PC-9 (cell line): ENCODE measurements at regions not wholly inside any gene's neighbourhood (a gene's known extent, or its start where the extent isn't known, plus 50 kb on each side); places are given as distances from the start of the nearest gene placed in this dataset.

Experiments used
- BruUV-seq: library from RNA; stranded (reverse); fragments of 400-500 nt; replicated peaks from 2 replicates; lab custom pipeline; 2021; lab: Mats Ljungman, UMichigan
- CTCF ChIA-PET: fragments of 300-600 bp; sonication (Branson Sonifier 250); formaldehyde crosslinking; loops from one replicate; lab custom pipeline; 2022; ENCODE audit warnings: antibody characterized with exemption; lab: Charles Lee
- POLR2A ChIA-PET: fragments of 300-600 bp; sonication (Branson Sonifier 250); formaldehyde crosslinking; loops from one replicate; lab custom pipeline; 2022; ENCODE audit warnings: antibody characterized with exemption; ENCODE audit not compliant: unreplicated experiment; lab: Charles Lee
- DNase-seq, 2 experiments: peaks; one replicate each; pipeline versions ENCODE4 v3.0.0 to v3.0.0-alpha.2; 2015 to 2022; ENCODE audit warnings: mixed read lengths in 1 of 2
- H2AFZ ChIP-seq: fragments of 200-600 bp; sonication (generic); 2 replicates; pipeline ENCODE4 v1.8.1; 2017; ENCODE audit warnings: antibody characterized with exemption
- H3F3A ChIP-seq: fragments of 200-600 bp; sonication (generic); 2 replicates; pipeline ENCODE4 v1.8.1; 2017; ENCODE audit warnings: antibody characterized with exemption, mild to moderate bottlenecking, low read depth; ENCODE audit not compliant: insufficient read depth
- H3K27ac ChIP-seq: fragments of 200-600 bp; sonication (generic); 2 replicates; pipeline ENCODE4 v1.6.1; 2016; ENCODE audit warnings: mixed run types
- H3K27me3 ChIP-seq: fragments of 200-600 bp; sonication (generic); 2 replicates; pipeline ENCODE4 v1.6.1; 2016; ENCODE audit warnings: low read depth, mixed run types; ENCODE audit not compliant: insufficient read depth
- H3K36me3 ChIP-seq: fragments of 200-600 bp; sonication (generic); 2 replicates; pipeline ENCODE4 v1.6.1; 2016; ENCODE audit warnings: low read depth, mixed run types
- H3K4me1 ChIP-seq: fragments of 200-600 bp; sonication (generic); replicated peaks from 2 replicates; pipeline ENCODE4 v1.6.1; 2016; ENCODE audit warnings: mixed run types; ENCODE audit not compliant: insufficient read depth
- H3K4me2 ChIP-seq: fragments of 200-600 bp; sonication (generic); 2 replicates; pipeline ENCODE4 v1.6.1; 2017; ENCODE audit warnings: mixed run types
- H3K4me3 ChIP-seq: fragments of 200-600 bp; sonication (generic); 2 replicates; pipeline ENCODE4 v1.6.1; 2016; ENCODE audit warnings: mixed run types
- H3K79me2 ChIP-seq: fragments of 200-600 bp; sonication (generic); 2 replicates; pipeline ENCODE4 v1.6.1; 2017; ENCODE audit warnings: low read depth, mixed run types
- H3K9me2 ChIP-seq: fragments of 200-600 bp; sonication (generic); 2 replicates; pipeline ENCODE4 v1.8.1; 2017; ENCODE audit warnings: mild to moderate bottlenecking; ENCODE audit not compliant: insufficient read depth
- H3K9me3 ChIP-seq: fragments of 200-600 bp; sonication (generic); 2 replicates; pipeline ENCODE4 v1.8.1; 2016; ENCODE audit warnings: low read depth; ENCODE audit not compliant: insufficient read depth
- H4K20me1 ChIP-seq: fragments of 200-600 bp; sonication (generic); 2 replicates; pipeline ENCODE4 v1.8.1; 2017; ENCODE audit not compliant: insufficient read depth
- CTCF ChIP-seq: fragments of 200-600 bp; sonication (generic); conservative IDR thresholded peaks from 2 replicates; pipeline ENCODE4 v1.6.1; 2017; ENCODE audit warnings: mixed run types, antibody characterized with exemption, mild to moderate bottlenecking, moderate library complexity
- EZH2 ChIP-seq: fragments of 200-600 bp; sonication (generic); IDR thresholded peaks from 2 replicates; pipeline ENCODE4 v1.8.0; 2017; ENCODE audit warnings: antibody characterized with exemption, low read depth
- intact Hi-C: fragments of 100-400 bp; cut with micrococcal nuclease; formaldehyde crosslinking; loops from one replicate; pipeline ENCODE4 v1.10.0; 2022; ENCODE audit not compliant: unreplicated experiment

- no peak overlapping the region for H3K27ac ChIP-seq
- BruUV-seq: no TSS peak
- no peak for DNase-seq
- H3K9me3 ChIP-seq: no peaks in the 10 kb centered on the region; the same call in 1 of the 2 replicates
- no peaks in the 10 kb centered on the region for H3K9me2 ChIP-seq
- no peaks in the 10 kb centered on the region for H3K36me3 ChIP-seq
- peaks cover 7% of the 10 kb centered on the region; the same call in 1 of the 2 replicates for H3K4me1 ChIP-seq
- H3K4me3 ChIP-seq: no peak overlapping the region
- CTCF ChIA-PET: interaction anchor here (0.6 kb wide), 1 partner anchor 107 kb away, joined by 5 read pairs; no protein-coding TSS in a partner anchor
- no peaks in the 10 kb centered on the region for H3K79me2 ChIP-seq
- no peaks in the 10 kb centered on the region for H3K27me3 ChIP-seq
- no peaks in the 10 kb centered on the region for H4K20me1 ChIP-seq
- TF ChIP-seq CTCF (no peak), EZH2 (no peak)
- no peak overlapping the region for H2AFZ ChIP-seq
- no peaks in the 10 kb centered on the region for H3F3A ChIP-seq
- intact Hi-C loops: no loop called here
- POLR2A ChIA-PET: no interaction called here
- no peak overlapping the region for H3K4me2 ChIP-seq
These were observed 127.6 kb upstream of the ITGA6 start for GRCh38 chr2:172299741-172300140.

- no peaks in the 10 kb centered on the region for H3K9me2 ChIP-seq
- H3K36me3 ChIP-seq: no peaks in the 10 kb centered on the region
- TF ChIP-seq CTCF (no peak), EZH2 (no peak)
- H3K27me3 ChIP-seq: no peaks in the 10 kb centered on the region
- DNase-seq: no peak
- no peaks in the 10 kb centered on the region for H3F3A ChIP-seq
- intact Hi-C loops: no loop called here
- H3K9me3 ChIP-seq: no peaks in the 10 kb centered on the region; the same call in 1 of the 2 replicates
- no peak overlapping the region for H3K4me3 ChIP-seq
- no peak overlapping the region for H2AFZ ChIP-seq
- H3K79me2 ChIP-seq: no peaks in the 10 kb centered on the region
- CTCF ChIA-PET: no interaction called here
- H3K27ac ChIP-seq: no peak overlapping the region
- no peaks in the 10 kb centered on the region for H4K20me1 ChIP-seq
- POLR2A ChIA-PET: no interaction called here
- peaks cover 7% of the 10 kb centered on the region; the same call in 1 of the 2 replicates for H3K4me1 ChIP-seq
- H3K4me2 ChIP-seq: no peak overlapping the region
- BruUV-seq: no TSS peak
These were observed 126.5 kb upstream of the ITGA6 start for GRCh38 chr2:172300851-172301250.

- Histone ChIP-seq H3K79me2 (no peaks in the 10 kb centered on the region), H3K4me2 (no peak overlapping the region), H3K4me1 (no peaks in the 10 kb centered on the region), H3K9me2 (no peaks in the 10 kb centered on the region), H3K9me3 (no peaks in the 10 kb centered on the region; the same call in 1 of the 2 replicates), H3F3A (no peaks in the 10 kb centered on the region), H3K36me3 (no peaks in the 10 kb centered on the region), H3K27ac (no peak overlapping the region), H4K20me1 (no peaks in the 10 kb centered on the region), H3K27me3 (no peaks in the 10 kb centered on the region), H3K4me3 (no peak overlapping the region), H2AFZ (no peak overlapping the region)
- TF ChIP-seq EZH2 (no peak), CTCF (no peak)
- intact Hi-C loops: no loop called here
- POLR2A ChIA-PET: no interaction called here
- BruUV-seq: no TSS peak
- DNase-seq: no peak
- CTCF ChIA-PET: interaction anchor here (0.5 kb wide), 1 partner anchor 122 kb away, joined by 5 read pairs; the partner anchor contains the start of gene ITGA6
These were observed 122.3 kb upstream of the ITGA6 start for GRCh38 chr2:172305066-172305465.
